SJCRH30 (cell line): ENCODE measurements at regions not wholly inside any gene's neighbourhood (a gene's known extent, or its start where the extent isn't known, plus 50 kb on each side); places are given as distances from the start of the nearest gene placed in this dataset.

ENCODE experiments used
- DNase-seq, 2 experiments: peaks; one replicate each; pipeline ENCODE4 v3.0.0-alpha.2; 2015 to 2020
- H3K27ac ChIP-seq: fragments of 250-450 bp; sonication (Bioruptor Pico); 2 replicates; pipeline ENCODE4 v1.5.1; 2020; ENCODE audit warnings: mild to moderate bottlenecking, moderate library complexity
- H3K27me3 ChIP-seq: fragments of 250-450 bp; sonication (Bioruptor Pico); 2 replicates; pipeline ENCODE4 v1.5.1; 2020; ENCODE audit warnings: mild to moderate bottlenecking, moderate library complexity
- H3K36me3 ChIP-seq: fragments of 250-450 bp; sonication (Bioruptor Pico); 2 replicates; pipeline ENCODE4 v1.5.1; 2020; ENCODE audit warnings: mild to moderate bottlenecking, moderate library complexity
- H3K4me1 ChIP-seq: fragments of 250-450 bp; sonication (Bioruptor Pico); 2 replicates; pipeline ENCODE4 v1.5.1; 2020; ENCODE audit warnings: mild to moderate bottlenecking, moderate library complexity
- H3K4me3 ChIP-seq: fragments of 250-450 bp; sonication (Bioruptor Pico); 2 replicates; pipeline ENCODE4 v1.5.1; 2020; ENCODE audit warnings: mild to moderate bottlenecking, moderate library complexity
- H3K9me3 ChIP-seq: fragments of 250-450 bp; sonication (Bioruptor Pico); replicated peaks from 2 replicates; pipeline ENCODE4 v1.5.1; 2020; ENCODE audit warnings: mild to moderate bottlenecking, moderate library complexity

GRCh38 chr10:33627611-33628010 lies 293.1 kb upstream of the NRP1 start:
- no peak for DNase-seq
- no peak overlapping the region for H3K27ac ChIP-seq
- no peaks in the 10 kb centered on the region for H3K4me1 ChIP-seq
- H3K9me3 ChIP-seq = no peaks in the 10 kb centered on the region
- H3K4me3 ChIP-seq = no peak overlapping the region
- H3K27me3 ChIP-seq = no peaks in the 10 kb centered on the region
- no peaks in the 10 kb centered on the region for H3K36me3 ChIP-seq

DNA sequence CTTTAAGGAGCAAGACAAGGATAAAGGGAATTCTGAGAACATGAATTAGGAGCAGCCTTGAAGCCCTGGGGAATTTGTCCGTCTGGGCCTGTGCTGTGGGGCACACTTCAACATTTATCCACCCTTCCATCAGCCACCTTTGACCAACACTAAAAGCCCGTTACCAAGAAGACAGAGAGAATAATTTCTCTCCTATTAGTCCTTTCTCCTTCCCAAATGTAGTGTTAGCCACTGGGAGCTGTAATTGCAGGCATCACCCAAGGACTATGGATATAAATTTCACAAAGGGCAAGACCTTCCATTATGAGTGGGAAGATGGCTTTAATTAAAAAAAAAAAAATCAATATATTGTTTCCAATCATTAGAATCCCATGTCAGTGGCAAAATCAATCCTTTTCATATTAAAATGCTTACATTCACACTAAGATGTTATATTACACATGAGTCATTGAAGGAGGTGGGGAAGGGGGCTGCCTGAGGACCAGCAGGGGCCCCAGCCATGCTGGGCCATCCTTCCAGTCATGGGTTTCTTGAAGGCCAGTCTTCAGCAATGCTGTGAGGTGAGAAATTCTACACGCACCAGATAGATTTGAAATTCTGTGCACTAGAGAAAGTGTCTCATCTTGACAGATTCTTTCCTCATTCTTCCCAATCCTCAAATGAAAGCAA lies 292.5 kb upstream of the NRP1 start:
- no peak overlapping the region for H3K4me3 ChIP-seq
- no peak for DNase-seq
- H3K4me1 ChIP-seq = no peaks in the 10 kb centered on the region
- no peaks in the 10 kb centered on the region for H3K9me3 ChIP-seq
- no peaks in the 10 kb centered on the region for H3K36me3 ChIP-seq
- no peaks in the 10 kb centered on the region for H3K27me3 ChIP-seq
- no peak overlapping the region for H3K27ac ChIP-seq

DNA sequence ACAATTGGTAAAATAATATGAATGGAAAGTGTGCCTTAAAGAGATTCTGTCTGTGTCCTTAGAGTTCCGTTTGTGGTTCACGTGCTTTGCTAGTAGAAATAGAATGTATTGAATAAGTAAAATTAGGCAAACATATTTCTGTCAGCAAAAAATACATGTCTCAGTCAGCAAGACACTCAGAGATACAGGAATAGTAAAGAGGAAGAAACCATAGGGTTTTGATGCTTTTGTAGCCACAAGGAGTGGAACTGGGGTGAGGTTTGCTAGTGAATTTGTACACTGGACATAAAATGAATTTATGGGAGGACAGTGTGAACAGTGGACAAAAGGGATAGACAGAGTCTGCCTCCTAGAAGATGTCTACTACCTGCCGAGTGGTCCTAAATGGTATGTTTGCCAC lies 289.2 kb upstream of the NRP1 start:
- Histone ChIP-seq H3K9me3 (no peaks in the 10 kb centered on the region), H3K27ac (no peak overlapping the region), H3K36me3 (no peaks in the 10 kb centered on the region), H3K27me3 (no peaks in the 10 kb centered on the region), H3K4me3 (no peak overlapping the region), H3K4me1 (no peaks in the 10 kb centered on the region)
- DNase-seq = no peak

- no peak overlapping the region for H3K27ac ChIP-seq
- no peaks in the 10 kb centered on the region for H3K36me3 ChIP-seq
- H3K4me3 ChIP-seq = no peak overlapping the region
- H3K9me3 ChIP-seq = no peaks in the 10 kb centered on the region
- DNase-seq = no peak
- no peaks in the 10 kb centered on the region for H3K27me3 ChIP-seq
- H3K4me1 ChIP-seq = no peaks in the 10 kb centered on the region
Observed at GRCh38 chr10:33621101-33621500, 286.6 kb upstream of the NRP1 start.

GRCh38 chr10:33618196-33618595 lies 283.7 kb upstream of the NRP1 start:
- Histone ChIP-seq H3K4me1 (no peaks in the 10 kb centered on the region), H3K27me3 (no peaks in the 10 kb centered on the region), H3K36me3 (no peaks in the 10 kb centered on the region), H3K4me3 (no peak overlapping the region), H3K9me3 (no peaks in the 10 kb centered on the region), H3K27ac (no peak overlapping the region)
- no peak for DNase-seq

DNA sequence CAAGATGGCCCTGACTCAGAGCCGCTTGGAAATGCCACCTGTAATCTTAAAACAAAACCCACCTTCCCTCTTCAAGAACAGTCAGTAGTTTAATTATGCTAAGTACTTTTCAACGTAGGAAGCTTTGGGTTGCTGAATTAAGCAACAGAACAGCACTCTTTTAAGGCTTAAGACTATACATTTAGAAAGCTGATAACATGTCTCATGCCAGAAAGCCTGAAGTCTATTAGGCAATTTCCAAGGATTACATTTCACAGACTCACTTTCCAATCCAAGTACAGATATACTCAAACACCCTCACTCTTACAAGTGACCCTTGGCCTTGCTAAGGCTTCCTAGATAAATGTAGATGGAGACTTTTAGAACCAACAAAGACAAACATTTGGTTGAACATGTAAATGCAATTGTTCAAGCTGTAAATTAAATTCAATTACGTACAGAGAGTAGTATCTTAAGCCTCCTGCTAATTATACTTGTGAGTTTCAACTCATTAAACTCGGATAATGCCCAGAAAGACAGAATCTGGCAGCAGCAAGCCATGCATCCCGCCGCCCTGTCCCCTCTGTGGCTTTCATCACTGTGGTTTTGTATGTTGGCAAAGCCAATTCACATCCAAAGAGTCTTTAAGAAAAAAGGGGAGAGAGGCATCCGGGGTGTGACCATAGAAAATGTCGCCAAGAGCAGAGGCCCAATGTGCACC lies 283.1 kb upstream of the NRP1 start:
- Histone ChIP-seq H3K4me3 (no peak overlapping the region), H3K4me1 (no peaks in the 10 kb centered on the region), H3K27ac (no peak overlapping the region), H3K9me3 (no peaks in the 10 kb centered on the region), H3K27me3 (no peaks in the 10 kb centered on the region), H3K36me3 (no peaks in the 10 kb centered on the region)
- DNase-seq = no peak

DNA sequence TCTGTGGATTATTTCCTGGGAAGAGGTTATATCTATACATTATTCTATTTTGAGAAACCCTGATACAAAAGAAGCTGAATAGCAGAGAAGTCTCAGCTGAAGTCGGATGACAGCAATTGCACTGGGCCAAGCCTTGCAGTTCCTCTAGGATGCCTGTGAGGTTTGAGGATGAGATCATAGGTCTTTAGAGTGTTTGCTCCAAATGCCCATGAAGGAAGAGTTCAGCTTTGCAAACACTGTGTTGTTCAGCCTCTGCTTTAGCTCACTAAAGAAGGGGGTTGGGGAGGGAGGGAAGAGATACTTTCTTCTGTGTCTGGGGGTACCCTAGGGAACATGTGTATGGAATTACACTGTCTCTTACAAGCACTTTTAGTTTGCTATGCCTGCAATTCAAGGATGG lies 282.5 kb upstream of the NRP1 start:
- no peaks in the 10 kb centered on the region for H3K27me3 ChIP-seq
- peaks cover 3% of the 10 kb centered on the region; the same call in 1 of the 2 replicates for H3K9me3 ChIP-seq
- H3K4me1 ChIP-seq = no peaks in the 10 kb centered on the region
- no peak overlapping the region for H3K27ac ChIP-seq
- H3K36me3 ChIP-seq = no peaks in the 10 kb centered on the region
- DNase-seq = no peak
- H3K4me3 ChIP-seq = no peak overlapping the region

- H3K36me3 ChIP-seq = no peaks in the 10 kb centered on the region
- no peak overlapping the region for H3K27ac ChIP-seq
- DNase-seq = no peak
- no peaks in the 10 kb centered on the region for H3K27me3 ChIP-seq
- H3K9me3 ChIP-seq = peaks cover 11% of the 10 kb centered on the region
- H3K4me1 ChIP-seq = no peaks in the 10 kb centered on the region
- no peak overlapping the region for H3K4me3 ChIP-seq
Observed at GRCh38 chr10:33612551-33612950, 278.1 kb upstream of the NRP1 start.

GRCh38 chr10:33612116-33612515 lies 277.6 kb upstream of the NRP1 start:
- no peak overlapping the region for H3K4me3 ChIP-seq
- H3K27me3 ChIP-seq = no peaks in the 10 kb centered on the region
- no peaks in the 10 kb centered on the region for H3K36me3 ChIP-seq
- no peak for DNase-seq
- no peaks in the 10 kb centered on the region for H3K4me1 ChIP-seq
- H3K27ac ChIP-seq = no peak overlapping the region
- H3K9me3 ChIP-seq = peaks cover 11% of the 10 kb centered on the region

DNA sequence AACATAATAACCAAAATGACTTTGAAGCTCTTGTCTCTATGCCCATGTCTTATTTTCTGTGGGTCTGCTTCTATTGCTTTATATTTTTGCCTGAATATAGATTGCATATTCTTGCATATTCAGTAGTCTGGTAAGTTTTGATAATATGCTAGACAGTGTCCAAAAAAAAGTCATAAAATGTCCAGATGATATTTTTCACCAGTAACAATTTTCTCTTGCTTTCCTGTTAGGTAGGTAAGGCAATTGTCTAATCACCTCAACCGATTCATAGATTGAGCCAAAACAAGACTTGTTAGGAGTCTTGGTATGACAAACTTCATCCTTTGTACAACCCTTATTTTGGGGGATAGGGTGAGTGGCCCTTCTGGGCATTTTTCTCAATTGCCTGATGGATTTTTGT lies 277.0 kb upstream of the NRP1 start:
- no peaks in the 10 kb centered on the region for H3K4me1 ChIP-seq

GRCh38 chr10:33609546-33609945 lies 275.1 kb upstream of the NRP1 start:
- no peaks in the 10 kb centered on the region for H3K4me1 ChIP-seq
- no peak for DNase-seq
- no peaks in the 10 kb centered on the region for H3K36me3 ChIP-seq
- H3K27me3 ChIP-seq = no peaks in the 10 kb centered on the region
- H3K4me3 ChIP-seq = no peak overlapping the region
- H3K9me3 ChIP-seq = peaks cover 11% of the 10 kb centered on the region
- H3K27ac ChIP-seq = no peak overlapping the region

More for the DNA sequence above, 277.0 kb upstream of the NRP1 start:
- H3K27me3 ChIP-seq = no peaks in the 10 kb centered on the region
- H3K9me3 ChIP-seq = peaks cover 11% of the 10 kb centered on the region
- H3K4me3 ChIP-seq = no peak overlapping the region
- no peaks in the 10 kb centered on the region for H3K36me3 ChIP-seq
- no peak overlapping the region for H3K27ac ChIP-seq
- DNase-seq = no peak

DNA sequence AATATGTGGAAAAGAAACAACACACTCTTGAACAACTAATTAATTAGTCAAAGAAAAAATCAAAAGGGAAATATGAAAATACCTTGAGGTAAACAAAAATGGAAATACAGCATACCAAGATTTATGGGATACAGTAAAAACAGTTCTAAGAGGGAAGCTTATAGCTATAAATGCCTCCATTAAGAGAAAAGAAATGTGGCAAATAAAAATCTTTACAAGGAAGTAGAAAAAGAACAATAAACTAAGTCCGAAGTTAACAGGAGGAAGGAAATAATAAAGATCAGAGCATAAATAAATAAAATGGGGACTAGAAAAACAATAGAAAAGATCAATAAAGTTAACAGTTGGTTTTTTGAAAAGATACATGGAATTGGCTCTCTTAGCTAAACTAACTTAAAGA lies 267.8 kb upstream of the NRP1 start:
- no peaks in the 10 kb centered on the region for H3K27me3 ChIP-seq
- no peaks in the 10 kb centered on the region for H3K4me1 ChIP-seq
- H3K36me3 ChIP-seq = no peaks in the 10 kb centered on the region
- H3K27ac ChIP-seq = no peak overlapping the region
- H3K9me3 ChIP-seq = no peaks in the 10 kb centered on the region
- H3K4me3 ChIP-seq = no peak overlapping the region
- no peak for DNase-seq

GRCh38 chr10:33600381-33600780 lies 265.9 kb upstream of the NRP1 start:
- no peak for DNase-seq
- H3K4me1 ChIP-seq = no peaks in the 10 kb centered on the region
- H3K9me3 ChIP-seq = no peaks in the 10 kb centered on the region
- no peak overlapping the region for H3K4me3 ChIP-seq
- H3K27me3 ChIP-seq = no peaks in the 10 kb centered on the region
- H3K36me3 ChIP-seq = no peaks in the 10 kb centered on the region
- H3K27ac ChIP-seq = no peak overlapping the region

DNA sequence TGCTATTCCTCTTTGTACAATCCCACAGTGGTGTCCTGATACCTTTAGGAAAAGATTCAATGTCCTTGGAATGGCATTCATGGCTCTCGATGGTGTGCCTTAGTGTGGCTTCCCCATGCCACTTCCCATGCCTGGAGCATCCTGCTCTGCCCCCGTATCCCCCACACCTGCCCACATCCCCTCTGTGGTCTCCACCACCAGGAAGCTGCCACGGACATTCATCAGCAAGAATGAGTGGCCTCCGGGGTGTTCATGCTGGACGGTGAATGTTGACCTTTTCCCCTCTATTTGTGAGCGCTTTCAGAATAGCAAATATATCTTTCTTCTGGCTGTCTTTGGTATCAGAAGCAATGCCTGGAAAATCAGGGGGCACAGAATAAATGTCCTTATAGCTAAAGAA lies 262.0 kb upstream of the NRP1 start:
- no peak for DNase-seq
- H3K4me1 ChIP-seq = no peaks in the 10 kb centered on the region
- no peaks in the 10 kb centered on the region for H3K36me3 ChIP-seq
- no peak overlapping the region for H3K27ac ChIP-seq
- H3K4me3 ChIP-seq = no peak overlapping the region
- H3K27me3 ChIP-seq = no peaks in the 10 kb centered on the region
- no peaks in the 10 kb centered on the region for H3K9me3 ChIP-seq

DNA sequence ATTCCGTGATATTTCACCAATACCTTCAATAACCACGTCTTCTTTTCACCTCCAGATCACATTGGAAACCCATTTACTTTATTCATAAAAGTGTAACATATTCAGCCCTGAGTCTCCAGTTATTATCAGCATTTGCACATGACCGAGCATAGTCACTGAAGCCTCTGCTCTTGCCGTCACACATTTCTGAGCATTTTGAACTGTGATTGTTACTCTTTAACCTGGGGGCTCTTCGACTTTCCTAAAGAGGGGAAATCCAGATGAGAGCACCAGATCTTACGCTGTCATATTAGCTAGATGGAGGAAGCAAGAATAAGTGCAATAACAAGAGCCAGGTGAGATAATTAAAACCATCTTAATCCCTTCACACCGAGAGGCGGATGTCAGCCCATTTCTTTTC lies 260.0 kb upstream of the NRP1 start:
- H3K27me3 ChIP-seq = no peaks in the 10 kb centered on the region
- H3K9me3 ChIP-seq = no peaks in the 10 kb centered on the region
- H3K4me3 ChIP-seq = no peak overlapping the region
- H3K4me1 ChIP-seq = no peaks in the 10 kb centered on the region
- H3K27ac ChIP-seq = no peak overlapping the region
- H3K36me3 ChIP-seq = no peaks in the 10 kb centered on the region
- no peak for DNase-seq
